Osteocyte (in vitro differentiated cells): ENCODE measurements at regions not wholly inside any gene's neighbourhood (a gene's known extent, or its start where the extent isn't known, plus 50 kb on each side); places are given as distances from the start of the nearest gene placed in this dataset.

ENCODE experiments used
- DNase-seq: peaks from one replicate; pipeline ENCODE4 v3.0.0; 2021; ENCODE audit warnings: mixed read lengths; ENCODE audit not compliant: unreplicated experiment; ENCODE audit errors: extremely low spot score
- H3K27ac Mint-ChIP-seq: one replicate; pipeline ENCODE4 v1.8.0; 2021; ENCODE audit warnings: mild to moderate bottlenecking, mixed read lengths; ENCODE audit not compliant: unreplicated experiment
- H3K27me3 Mint-ChIP-seq: one replicate; pipeline ENCODE4 v1.8.0; 2021; ENCODE audit warnings: mixed read lengths; ENCODE audit not compliant: unreplicated experiment
- H3K36me3 Mint-ChIP-seq: one replicate; pipeline ENCODE4 v1.8.0; 2021; ENCODE audit warnings: mixed read lengths; ENCODE audit not compliant: unreplicated experiment
- H3K4me1 Mint-ChIP-seq: one replicate; pipeline ENCODE4 v1.8.0; 2021; ENCODE audit warnings: mixed read lengths; ENCODE audit not compliant: unreplicated experiment
- H3K4me3 Mint-ChIP-seq: one replicate; pipeline ENCODE4 v1.8.0; 2021; ENCODE audit warnings: mild to moderate bottlenecking, moderate library complexity, mixed read lengths; ENCODE audit not compliant: unreplicated experiment
- H3K9me3 Mint-ChIP-seq: one replicate; pipeline ENCODE4 v1.8.0; 2021; ENCODE audit warnings: mixed read lengths; ENCODE audit not compliant: unreplicated experiment
- TF ChIP-seq, protein P1 (sequence below): fragments of 200-600 bp; sonication (generic); IDR thresholded peaks from 2 replicates; pipeline ENCODE4 v1.5.0; 2021; ENCODE audit warnings: antibody characterized with exemption, mild to moderate bottlenecking, moderate library complexity

DNA sequence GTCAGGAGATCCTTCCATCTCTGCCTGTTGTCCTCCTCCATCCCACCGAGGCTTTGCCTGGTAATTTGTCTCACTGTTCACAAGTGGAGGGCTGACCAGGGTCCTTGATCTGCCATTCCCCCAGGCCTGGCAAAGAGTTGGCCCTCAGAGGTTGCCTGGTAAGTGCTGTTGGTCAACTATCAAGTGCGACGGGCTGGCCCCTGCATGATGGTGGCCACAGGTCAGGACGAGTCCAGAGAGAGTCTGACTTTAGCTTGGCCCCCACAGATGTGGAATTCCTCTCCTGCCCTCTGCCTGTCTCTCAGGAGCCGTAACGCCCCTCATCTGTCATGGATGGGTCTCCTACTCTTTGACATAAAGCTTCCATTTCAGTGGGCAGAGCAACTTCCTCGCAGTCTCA lies 97.3 kb upstream of the SMIM21 start:
- no peaks in the 10 kb centered on the region for H3K36me3 Mint-ChIP-seq

DNA sequence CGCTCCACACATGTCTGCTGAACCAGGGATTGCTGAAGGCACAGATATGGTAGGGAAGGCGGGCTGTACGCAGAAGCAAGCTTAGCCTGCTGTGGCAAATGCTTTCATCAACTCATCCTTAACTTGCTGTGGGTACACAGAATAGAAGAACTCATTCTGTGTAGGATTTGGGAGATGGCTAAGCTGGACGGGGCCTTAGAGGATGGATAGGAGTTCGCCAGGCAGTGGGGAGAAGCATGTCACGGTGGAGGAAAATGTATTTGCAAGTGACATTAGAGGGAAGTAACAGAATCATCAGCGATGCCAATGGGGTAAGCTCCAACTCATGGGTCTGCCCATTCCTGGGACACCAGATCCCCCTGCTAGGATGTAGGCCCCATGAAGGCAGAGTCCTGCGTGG lies 96.7 kb upstream of the SMIM21 start:
- TF ChIP-seq, protein P1, sequence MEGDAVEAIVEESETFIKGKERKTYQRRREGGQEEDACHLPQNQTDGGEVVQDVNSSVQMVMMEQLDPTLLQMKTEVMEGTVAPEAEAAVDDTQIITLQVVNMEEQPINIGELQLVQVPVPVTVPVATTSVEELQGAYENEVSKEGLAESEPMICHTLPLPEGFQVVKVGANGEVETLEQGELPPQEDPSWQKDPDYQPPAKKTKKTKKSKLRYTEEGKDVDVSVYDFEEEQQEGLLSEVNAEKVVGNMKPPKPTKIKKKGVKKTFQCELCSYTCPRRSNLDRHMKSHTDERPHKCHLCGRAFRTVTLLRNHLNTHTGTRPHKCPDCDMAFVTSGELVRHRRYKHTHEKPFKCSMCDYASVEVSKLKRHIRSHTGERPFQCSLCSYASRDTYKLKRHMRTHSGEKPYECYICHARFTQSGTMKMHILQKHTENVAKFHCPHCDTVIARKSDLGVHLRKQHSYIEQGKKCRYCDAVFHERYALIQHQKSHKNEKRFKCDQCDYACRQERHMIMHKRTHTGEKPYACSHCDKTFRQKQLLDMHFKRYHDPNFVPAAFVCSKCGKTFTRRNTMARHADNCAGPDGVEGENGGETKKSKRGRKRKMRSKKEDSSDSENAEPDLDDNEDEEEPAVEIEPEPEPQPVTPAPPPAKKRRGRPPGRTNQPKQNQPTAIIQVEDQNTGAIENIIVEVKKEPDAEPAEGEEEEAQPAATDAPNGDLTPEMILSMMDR: no peak
- Mint-ChIP-seq H3K4me3 (no peak overlapping the region), H3K27ac (no peak overlapping the region), H3K9me3 (no peaks in the 10 kb centered on the region), H3K4me1 (no peaks in the 10 kb centered on the region), H3K36me3 (no peaks in the 10 kb centered on the region), H3K27me3 (peaks cover 5% of the 10 kb centered on the region)
- DNase-seq: no peak

More for the DNA sequence above, 97.3 kb upstream of the SMIM21 start:
- Mint-ChIP-seq H3K9me3 (no peaks in the 10 kb centered on the region), H3K27me3 (no peaks in the 10 kb centered on the region), H3K4me1 (no peaks in the 10 kb centered on the region), H3K4me3 (no peak overlapping the region), H3K27ac (no peak overlapping the region)
- TF ChIP-seq, protein P1: no peak
- no peak for DNase-seq

DNA sequence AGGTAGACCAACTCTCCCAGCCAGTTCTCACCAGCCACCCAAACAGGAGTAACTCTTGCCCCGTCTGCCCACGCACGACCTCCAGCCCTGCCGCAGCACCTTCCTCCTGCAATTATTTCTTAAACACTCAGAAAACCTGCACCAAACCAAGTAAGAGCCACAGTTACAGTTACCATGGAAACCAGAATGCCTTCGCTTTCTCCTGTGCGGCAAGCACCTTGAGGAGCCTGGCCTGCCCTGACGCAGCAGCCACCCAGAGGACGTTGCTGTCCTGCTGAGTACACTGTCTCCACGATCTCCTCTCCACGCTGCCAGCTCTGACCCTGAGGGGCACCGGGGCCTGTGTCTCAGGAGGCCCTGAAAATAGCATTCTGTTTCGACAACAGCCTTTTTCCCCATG lies 94.3 kb upstream of the SMIM21 start:
- DNase-seq: no peak
- no peak overlapping the region for H3K4me3 Mint-ChIP-seq
- H3K9me3 Mint-ChIP-seq: no peaks in the 10 kb centered on the region
- no peaks in the 10 kb centered on the region for H3K36me3 Mint-ChIP-seq
- H3K4me1 Mint-ChIP-seq: no peaks in the 10 kb centered on the region
- TF ChIP-seq, protein P1: no peak
- H3K27ac Mint-ChIP-seq: no peak overlapping the region
- H3K27me3 Mint-ChIP-seq: peaks cover 5% of the 10 kb centered on the region

DNA sequence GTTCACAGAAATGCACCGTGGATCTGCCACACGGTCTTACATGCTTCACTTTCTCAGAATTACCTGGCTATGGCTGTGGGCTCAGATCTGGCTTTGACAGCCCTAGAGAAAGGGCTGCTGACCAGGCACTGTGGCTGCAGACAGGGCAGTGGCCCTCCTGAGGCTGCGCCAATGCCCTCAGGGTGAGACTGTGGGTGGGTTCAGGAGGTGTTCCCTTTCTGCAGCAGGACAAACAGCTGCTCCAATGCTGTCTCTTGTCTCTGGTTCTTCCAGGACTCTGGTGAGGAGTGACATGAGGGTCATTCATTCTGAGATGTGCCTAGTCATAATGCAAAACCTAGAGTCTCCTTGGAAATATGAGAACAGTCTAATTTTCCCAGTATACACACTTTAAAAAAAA lies 90.5 kb upstream of the SMIM21 start:
- H3K36me3 Mint-ChIP-seq: no peaks in the 10 kb centered on the region
- peaks cover 5% of the 10 kb centered on the region for H3K27me3 Mint-ChIP-seq
- no peaks in the 10 kb centered on the region for H3K4me1 Mint-ChIP-seq
- DNase-seq: no peak
- no peak overlapping the region for H3K4me3 Mint-ChIP-seq
- H3K9me3 Mint-ChIP-seq: peaks cover 3% of the 10 kb centered on the region
- no peak overlapping the region for H3K27ac Mint-ChIP-seq
- TF ChIP-seq, protein P1: no peak

DNA sequence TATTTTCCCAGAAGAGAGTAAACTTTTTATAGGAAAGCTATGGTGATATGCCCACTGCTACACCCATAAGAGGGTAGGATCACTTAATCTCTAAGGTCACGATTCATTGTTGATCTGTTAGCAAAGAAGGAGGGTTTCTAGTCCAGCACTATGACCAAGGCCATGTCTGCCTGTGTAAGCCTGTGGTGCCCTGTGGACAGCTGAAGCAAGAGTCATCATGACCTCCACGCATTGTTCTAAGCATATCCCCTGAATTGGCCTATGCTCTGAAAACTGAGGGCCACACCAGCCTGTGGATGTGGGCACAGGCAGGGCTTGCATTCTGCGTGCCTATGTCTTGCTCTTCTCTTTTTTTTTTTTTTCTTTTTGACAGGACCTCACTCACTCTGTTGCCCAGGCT lies 89.8 kb upstream of the SMIM21 start:
- Mint-ChIP-seq H3K36me3 (no peaks in the 10 kb centered on the region), H3K27ac (no peak overlapping the region), H3K27me3 (peaks cover 5% of the 10 kb centered on the region), H3K9me3 (peaks cover 10% of the 10 kb centered on the region), H3K4me1 (no peaks in the 10 kb centered on the region), H3K4me3 (no peak overlapping the region)
- no peak for DNase-seq
- TF ChIP-seq, protein P1: no peak
